ENCODE measurements at regions not wholly inside any gene's neighbourhood (a gene's known extent, or its start where the extent isn't known, plus 50 kb on each side); places are given as distances from the start of the nearest gene placed in this dataset.

- TF ChIP-seq SP1 (IDR thresholded peaks at IDR 0.05) (no peak), NR2F2 (IDR thresholded peaks at IDR 0.05) (no peak), JUND (IDR thresholded peaks at IDR 0.05) (no peak), EGR1 (IDR thresholded peaks at IDR 0.05; ENCODE audit: low read depth in 2 of 2) (no peak), ZBTB33 (IDR thresholded peaks at IDR 0.05) (no peak), REST (IDR thresholded peaks at IDR 0.05) (no peak), TAF1 (conservative IDR thresholded peaks at IDR 0.05) (no peak), HNF4A (conservative IDR thresholded peaks at IDR 0.05) (no peak), FOXA1 (IDR thresholded peaks at IDR 0.05) (no peak), HNF4G (IDR thresholded peaks at IDR 0.05) (no peak), CTCF (IDR thresholded peaks at IDR 0.05; ENCODE audit: low read depth, low read length, missing input control) (no peak), GABPA (IDR thresholded peaks at IDR 0.05 in 1 of 2, conservative IDR thresholded peaks at IDR 0.05 in 1 of 2) (no peak), YY1 (IDR thresholded peaks at IDR 0.05) (no peak), FOXA2 (IDR thresholded peaks at IDR 0.05) (no peak), MAX (IDR thresholded peaks at IDR 0.05) (no peak), RXRA (IDR thresholded peaks at IDR 0.05) (no peak)
- no peak for DNase-seq (ENCODE audit: low spot score)
- Histone ChIP-seq H3K4me1 (ENCODE audit: control insufficient read depth in 4 of 4, insufficient read depth in 4 of 4, low read length in 3 of 4) (peaks cover 0 to 8% (median 7%) of the 10 kb centered on the region in 4 donors), H3K36me3 (ENCODE audit: control insufficient read depth in 4 of 4, insufficient read depth in 3 of 4, low read depth in 1 of 4, low read length in 3 of 4) (no peaks in the 10 kb centered on the region), H3K27me3 (ENCODE audit: control insufficient read depth in 4 of 4, insufficient read depth in 4 of 4, low read length in 3 of 4) (peaks cover 0 to 7% (median 2%) of the 10 kb centered on the region in 4 donors), H3K9ac (ENCODE audit: low read depth in 1 of 2, low read length in 2 of 2) (no peak overlapping the region), H3K4me3 (ENCODE audit: low read depth in 1 of 3, low read length in 3 of 3) (no peak overlapping the region), H3K27ac (ENCODE audit: low read depth in 1 of 2, low read length in 2 of 2) (no peak overlapping the region), H3K9me3 (ENCODE audit: control insufficient read depth in 4 of 4, low read length in 3 of 4) (no peaks in the 10 kb centered on the region)
- WGBS, result 78% methylated on average over 1 of the region's 1 CpG
Observed at GRCh38 chr11:115761817-115762216, 257.6 kb upstream of the CADM1 start.

- H3K9me3 ChIP-seq (ENCODE audit: control insufficient read depth in 4 of 4, low read length in 3 of 4), result no peaks in the 10 kb centered on the region
- no peaks in the 10 kb centered on the region for H3K36me3 ChIP-seq (ENCODE audit: control insufficient read depth in 4 of 4, insufficient read depth in 3 of 4, low read depth in 1 of 4, low read length in 3 of 4)
- no peak for DNase-seq (ENCODE audit: low spot score)
- H3K4me1 ChIP-seq (ENCODE audit: control insufficient read depth in 4 of 4, insufficient read depth in 4 of 4, low read length in 3 of 4), result peaks cover 0 to 8% (median 7%) of the 10 kb centered on the region in 4 donors
- no peak overlapping the region for H3K4me3 ChIP-seq (ENCODE audit: low read depth in 1 of 3, low read length in 3 of 3)
- peaks cover 0 to 7% (median 2%) of the 10 kb centered on the region in 4 donors for H3K27me3 ChIP-seq (ENCODE audit: control insufficient read depth in 4 of 4, insufficient read depth in 4 of 4, low read length in 3 of 4)
- no peak overlapping the region for H3K9ac ChIP-seq (ENCODE audit: low read depth in 1 of 2, low read length in 2 of 2)
- WGBS, result 79% methylated on average over 1 of the region's 1 CpG
- no peak overlapping the region for H3K27ac ChIP-seq (ENCODE audit: low read depth in 1 of 2, low read length in 2 of 2)
- TF ChIP-seq FOXA2 (IDR thresholded peaks at IDR 0.05), result no peak
- no peak for TF ChIP-seq ZBTB33 (IDR thresholded peaks at IDR 0.05)
- no peak for TF ChIP-seq REST (IDR thresholded peaks at IDR 0.05)
- no peak for TF ChIP-seq JUND (IDR thresholded peaks at IDR 0.05)
- TF ChIP-seq ATF3 (IDR thresholded peaks at IDR 0.05), result no peak
- TF ChIP-seq HNF4G (IDR thresholded peaks at IDR 0.05), result no peak
- TF ChIP-seq HNF4A (conservative IDR thresholded peaks at IDR 0.05), result no peak
- no peak for TF ChIP-seq YY1 (IDR thresholded peaks at IDR 0.05)
- TF ChIP-seq TAF1 (conservative IDR thresholded peaks at IDR 0.05), result no peak
- TF ChIP-seq NR2F2 (IDR thresholded peaks at IDR 0.05), result no peak
- no peak for TF ChIP-seq FOXA1 (IDR thresholded peaks at IDR 0.05)
- no peak for TF ChIP-seq RXRA (IDR thresholded peaks at IDR 0.05)
- no peak for TF ChIP-seq RAD21 (IDR thresholded peaks at IDR 0.05)
- no peak for TF ChIP-seq MAX (IDR thresholded peaks at IDR 0.05)
Observed at GRCh38 chr11:115761348-115761747, 257.1 kb upstream of the CADM1 start.
